K562 (cell line): ENCODE measurements at regions not wholly inside any gene's neighbourhood (a gene's known extent, or its start where the extent isn't known, plus 50 kb on each side); places are given as distances from the start of the nearest gene placed in this dataset.

ENCODE experiments used
- ATAC-seq: fragments of 200-7000 bp; cut with Tn5 transposase; 3 replicates; pipeline ENCODE4 v1.9.1; 2020; ENCODE audit warnings: moderate library complexity
- BruUV-seq: library from RNA; stranded (reverse); fragments of 400-500 nt; replicated peaks from 2 replicates; lab custom pipeline; 2021; lab: Mats Ljungman, UMichigan
- CTCF ChIA-PET: fragments of 300-600 bp; formaldehyde crosslinking; extraction: SDS; loops from one replicate; lab custom pipeline; 2021; ENCODE audit warnings: low intra/inter-chr PET ratio; lab: Yijun Ruan, JAX
- POLR2A ChIA-PET: fragments of 300-600, 350-650 bp; sonication (Branson Sonifier 250); formaldehyde crosslinking; extraction: SDS; loops from one replicate; lab custom pipeline; 2021; ENCODE audit warnings: antibody characterized with exemption, inconsistent platforms; lab: Yijun Ruan, JAX
- DNase-seq, 4 experiments: peaks; one replicate each; pipeline versions ENCODE4 v3.0.0 to v3.0.0-alpha.2; 2011 to 2018; ENCODE audit warnings: low spot score in 3 of 4, mixed read lengths in 3 of 4; ENCODE audit errors: extremely low read depth in 1 of 4
- FAIRE-seq: peaks from 2 replicates; lab custom pipeline; 2011; peaks lifted over from hg19 to GRCh38; lab: Jason Lieb, UNC
- H2AFZ ChIP-seq: 2 replicates; pipeline ENCODE4 v1.6.0; 2011; ENCODE audit warnings: low read depth, low read length, control low read depth, inconsistent platforms
- H3K27ac ChIP-seq: fragments of 200-600 bp; 3 replicates; pipeline ENCODE4 v1.8.0; 2011; ENCODE audit warnings: low read depth, mild to moderate bottlenecking, control low read depth, inconsistent platforms, low read length, moderate library complexity, mixed read lengths; ENCODE audit errors: extremely low read depth
- H3K27me3 ChIP-seq, 2 experiments: fragments of 300-600 bp in 1 of 2; 2 replicates in 1 of 2; 3 replicates in 1 of 2; pipeline versions ENCODE4 v1.6.0 to v1.8.0; 2011; ENCODE audit warnings: inconsistent platforms in 2 of 2, low read length in 2 of 2, mild to moderate bottlenecking in 1 of 2, mixed read lengths in 1 of 2, moderate library complexity in 1 of 2; ENCODE audit not compliant: control insufficient read depth in 2 of 2, insufficient read depth in 2 of 2
- H3K36me3 ChIP-seq: fragments of 300-600 bp; 3 replicates; pipeline ENCODE4 v1.8.0; 2011; ENCODE audit warnings: mild to moderate bottlenecking, low read length, inconsistent platforms; ENCODE audit not compliant: control insufficient read depth, insufficient read depth
- H3K4me1 ChIP-seq, 2 experiments: fragments of 200-600 bp in 1 of 2; replicated peaks in 1 of 2; 2 replicates in 1 of 2; 3 replicates in 1 of 2; pipeline versions ENCODE4 v1.5.1 to v1.8.0; 2011; ENCODE audit warnings: inconsistent platforms in 2 of 2, low read length in 2 of 2, mild to moderate bottlenecking in 1 of 2, mixed read lengths in 1 of 2, moderate library complexity in 1 of 2; ENCODE audit not compliant: control insufficient read depth in 2 of 2, insufficient read depth in 2 of 2
- H3K4me2 ChIP-seq: 2 replicates; pipeline ENCODE4 v1.6.1; 2011; ENCODE audit warnings: low read length, control low read depth, inconsistent platforms, mixed read lengths; ENCODE audit not compliant: insufficient read depth
- H3K4me3 ChIP-seq: fragments of 200-600 bp; sonication (generic), shearing (Covaris generic); 2 replicates; pipeline ENCODE4 v1.5.1; 2016; ENCODE audit warnings: control low read depth, inconsistent platforms
- H3K79me2 ChIP-seq: fragments of 200-600 bp; 3 replicates; pipeline ENCODE4 v1.8.0; 2011; ENCODE audit warnings: low read length, inconsistent platforms; ENCODE audit not compliant: control insufficient read depth, insufficient read depth
- H3K9ac ChIP-seq, 2 experiments: 2 replicates each; pipeline versions ENCODE4 v1.6.0 to v1.6.1; 2011; ENCODE audit warnings: low read depth in 2 of 2, low read length in 2 of 2, control low read depth in 1 of 2, inconsistent platforms in 1 of 2, mild to moderate bottlenecking in 1 of 2, mixed read lengths in 1 of 2; ENCODE audit not compliant: insufficient read depth in 1 of 2
- H3K9me1 ChIP-seq: one replicate; pipeline ENCODE4 v1.6.0; 2011; ENCODE audit warnings: inconsistent platforms, mild to moderate bottlenecking, low read length, moderate library complexity; ENCODE audit not compliant: control insufficient read depth, insufficient read depth
- H3K9me3 ChIP-seq: replicated peaks from 2 replicates; pipeline ENCODE4 v1.5.1; 2011; ENCODE audit warnings: low read depth, low read length, inconsistent platforms; ENCODE audit not compliant: control insufficient read depth, insufficient read depth
- H4K20me1 ChIP-seq: replicated peaks from 2 replicates; pipeline ENCODE4 v1.6.1; 2011; ENCODE audit warnings: low read length, inconsistent platforms, mixed read lengths; ENCODE audit not compliant: control insufficient read depth, insufficient read depth
- CBX2 ChIP-seq: fragments of 200-600 bp; sonication (generic); IDR thresholded peaks from one replicate; pipeline ENCODE4 v1.6.1; 2012; ENCODE audit warnings: mild to moderate bottlenecking, low read length, inconsistent platforms; ENCODE audit not compliant: insufficient read depth, poor library complexity, severe bottlenecking
- ELF2 ChIP-seq: fragments of 250-450 bp; sonication (Bioruptor Pico); IDR thresholded peaks from 2 replicates; pipeline ENCODE4 v1.5.0; 2021; ENCODE audit warnings: mild to moderate bottlenecking
- PHF8 ChIP-seq: fragments of 200-600 bp; sonication (generic); IDR thresholded peaks from 2 replicates; pipeline ENCODE4 v1.6.1; 2012; ENCODE audit warnings: mixed run types, mild to moderate bottlenecking, inconsistent platforms, low read length, moderate library complexity, borderline replicate concordance
- RBM17 ChIP-seq: fragments of 200-400 bp; formaldehyde crosslinking; IDR thresholded peaks from 2 replicates; pipeline ENCODE4 v1.6.1; 2017; ENCODE audit warnings: low read depth, mild to moderate bottlenecking, low read length, borderline replicate concordance
- SMAD3 ChIP-seq: fragments of 450-650 bp; formaldehyde crosslinking; conservative IDR thresholded peaks from 2 replicates; pipeline ENCODE4 v1.4.0; 2020; ENCODE audit warnings: mild to moderate bottlenecking
- SMARCE1 ChIP-seq: fragments of 450-650 bp; IDR thresholded peaks from 2 replicates; pipeline ENCODE4 v1.7.1; 2016; ENCODE audit warnings: mild to moderate bottlenecking
- in situ Hi-C: fragments of 300-500 bp; cut with MboI; formaldehyde crosslinking; loops from 4 replicates; pipeline ENCODE4 v1.15.0; 2018; ENCODE audit warnings: inconsistent platforms, mixed read lengths
- intact Hi-C: fragments of 100-400 bp; cut with micrococcal nuclease; formaldehyde crosslinking; loops from 2 replicates; pipeline ENCODE4 v1.14.2; 2022
- TF ChIP-seq, protein P1 (sequence below): fragments of 450-650 bp; formaldehyde crosslinking; IDR thresholded peaks from 2 replicates; pipeline ENCODE4 v1.4.0; 2022; ENCODE audit warnings: missing genetic modification characterization
- TF ChIP-seq, protein P2 (sequence below): fragments of 200-800 bp; sonication (Bioruptor generic); IDR thresholded peaks from 2 replicates; pipeline ENCODE4 v1.6.1; 2016; ENCODE audit warnings: missing genetic modification characterization, missing compliant biosample characterization

DNA sequence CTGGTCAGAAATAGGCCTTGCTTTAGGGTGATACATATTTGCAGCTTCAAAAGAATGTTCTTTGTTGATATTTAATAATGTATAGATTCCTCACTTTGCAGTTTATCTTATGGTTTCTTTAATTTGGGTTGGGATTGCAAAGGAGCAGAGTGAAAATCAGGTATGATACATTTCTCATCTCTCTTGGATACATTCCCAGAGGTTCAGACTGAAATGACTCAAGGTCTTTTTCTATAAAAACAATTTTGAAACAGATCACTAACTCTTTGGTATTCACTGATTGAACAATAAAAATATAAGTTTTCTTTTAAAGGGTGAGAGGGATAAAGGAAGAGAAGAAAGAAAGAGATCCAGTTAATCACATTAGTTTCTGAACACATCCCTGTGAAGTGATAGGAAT lies 606.5 kb upstream of the CAMK1G start:
- FAIRE-seq, result no peak
- CTCF ChIA-PET, result no interaction called here
- no TSS peak for BruUV-seq

More for the DNA sequence above, 606.5 kb upstream of the CAMK1G start:
- Histone ChIP-seq H3K9me3 (peaks cover 6% of the 10 kb centered on the region), H3K4me3 (no peak overlapping the region), H3K4me1 (no peaks in the 10 kb centered on the region), H3K27me3 (no peaks in the 10 kb centered on the region), H4K20me1 (no peaks in the 10 kb centered on the region), H3K79me2 (no peaks in the 10 kb centered on the region), H3K27ac (no peak overlapping the region), H3K9me1 (no peaks in the 10 kb centered on the region), H3K36me3 (no peaks in the 10 kb centered on the region), H3K9ac (no peak overlapping the region), H3K4me2 (no peak overlapping the region), H2AFZ (no peak overlapping the region)
- in situ Hi-C loops (no loop called here), intact Hi-C loops (no loop called here)
- POLR2A ChIA-PET, result no interaction called here
- ATAC-seq (no peak), DNase-seq (no peak)
- TF ChIP-seq SMARCE1, result no peak
- TF ChIP-seq ELF2 (CRISPR knock-in tag), result no peak
- no peak for TF ChIP-seq PHF8
- no peak for TF ChIP-seq SMAD3 (CRISPR knock-in tag)
- TF ChIP-seq RBM17, result no peak
- TF ChIP-seq, protein P1, sequence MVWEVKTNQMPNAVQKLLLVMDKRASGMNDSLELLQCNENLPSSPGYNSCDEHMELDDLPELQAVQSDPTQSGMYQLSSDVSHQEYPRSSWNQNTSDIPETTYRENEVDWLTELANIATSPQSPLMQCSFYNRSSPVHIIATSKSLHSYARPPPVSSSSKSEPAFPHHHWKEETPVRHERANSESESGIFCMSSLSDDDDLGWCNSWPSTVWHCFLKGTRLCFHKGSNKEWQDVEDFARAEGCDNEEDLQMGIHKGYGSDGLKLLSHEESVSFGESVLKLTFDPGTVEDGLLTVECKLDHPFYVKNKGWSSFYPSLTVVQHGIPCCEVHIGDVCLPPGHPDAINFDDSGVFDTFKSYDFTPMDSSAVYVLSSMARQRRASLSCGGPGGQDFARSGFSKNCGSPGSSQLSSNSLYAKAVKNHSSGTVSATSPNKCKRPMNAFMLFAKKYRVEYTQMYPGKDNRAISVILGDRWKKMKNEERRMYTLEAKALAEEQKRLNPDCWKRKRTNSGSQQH, result no peak
- TF ChIP-seq, protein P2, sequence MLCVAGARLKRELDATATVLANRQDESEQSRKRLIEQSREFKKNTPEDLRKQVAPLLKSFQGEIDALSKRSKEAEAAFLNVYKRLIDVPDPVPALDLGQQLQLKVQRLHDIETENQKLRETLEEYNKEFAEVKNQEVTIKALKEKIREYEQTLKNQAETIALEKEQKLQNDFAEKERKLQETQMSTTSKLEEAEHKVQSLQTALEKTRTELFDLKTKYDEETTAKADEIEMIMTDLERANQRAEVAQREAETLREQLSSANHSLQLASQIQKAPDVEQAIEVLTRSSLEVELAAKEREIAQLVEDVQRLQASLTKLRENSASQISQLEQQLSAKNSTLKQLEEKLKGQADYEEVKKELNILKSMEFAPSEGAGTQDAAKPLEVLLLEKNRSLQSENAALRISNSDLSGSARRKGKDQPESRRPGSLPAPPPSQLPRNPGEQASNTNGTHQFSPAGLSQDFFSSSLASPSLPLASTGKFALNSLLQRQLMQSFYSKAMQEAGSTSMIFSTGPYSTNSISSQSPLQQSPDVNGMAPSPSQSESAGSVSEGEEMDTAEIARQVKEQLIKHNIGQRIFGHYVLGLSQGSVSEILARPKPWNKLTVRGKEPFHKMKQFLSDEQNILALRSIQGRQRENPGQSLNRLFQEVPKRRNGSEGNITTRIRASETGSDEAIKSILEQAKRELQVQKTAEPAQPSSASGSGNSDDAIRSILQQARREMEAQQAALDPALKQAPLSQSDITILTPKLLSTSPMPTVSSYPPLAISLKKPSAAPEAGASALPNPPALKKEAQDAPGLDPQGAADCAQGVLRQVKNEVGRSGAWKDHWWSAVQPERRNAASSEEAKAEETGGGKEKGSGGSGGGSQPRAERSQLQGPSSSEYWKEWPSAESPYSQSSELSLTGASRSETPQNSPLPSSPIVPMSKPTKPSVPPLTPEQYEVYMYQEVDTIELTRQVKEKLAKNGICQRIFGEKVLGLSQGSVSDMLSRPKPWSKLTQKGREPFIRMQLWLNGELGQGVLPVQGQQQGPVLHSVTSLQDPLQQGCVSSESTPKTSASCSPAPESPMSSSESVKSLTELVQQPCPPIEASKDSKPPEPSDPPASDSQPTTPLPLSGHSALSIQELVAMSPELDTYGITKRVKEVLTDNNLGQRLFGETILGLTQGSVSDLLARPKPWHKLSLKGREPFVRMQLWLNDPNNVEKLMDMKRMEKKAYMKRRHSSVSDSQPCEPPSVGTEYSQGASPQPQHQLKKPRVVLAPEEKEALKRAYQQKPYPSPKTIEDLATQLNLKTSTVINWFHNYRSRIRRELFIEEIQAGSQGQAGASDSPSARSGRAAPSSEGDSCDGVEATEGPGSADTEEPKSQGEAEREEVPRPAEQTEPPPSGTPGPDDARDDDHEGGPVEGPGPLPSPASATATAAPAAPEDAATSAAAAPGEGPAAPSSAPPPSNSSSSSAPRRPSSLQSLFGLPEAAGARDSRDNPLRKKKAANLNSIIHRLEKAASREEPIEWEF, result no peak
- TF ChIP-seq CBX2, result no peak
